ENCODE measurements at regions not wholly inside any gene's neighbourhood (a gene's known extent, or its start where the extent isn't known, plus 50 kb on each side); places are given as distances from the start of the nearest gene placed in this dataset.
"Not testable (repeated sequence)": the region's sequence is repeated elsewhere in the genome, so short reads cannot be mapped to it uniquely, and the experiment has no call there.

GRCh38 chr9:99650187-99650874, 171.4 kb upstream of the NR4A3 start:
- no peaks in the 10 kb centered on the region for H3K36me3 ChIP-seq
- H3K27ac ChIP-seq (replicated peaks): no peak overlapping the region
- intact Hi-C loops (cut with micrococcal nuclease): no loop called here
- no peaks in the 10 kb centered on the region for H3K4me1 ChIP-seq
- TF ChIP-seq CTCF (IDR thresholded peaks at IDR 0.05; ENCODE audit: borderline replicate concordance): no peak
- peaks cover 30% of the 10 kb centered on the region for H3K9me3 ChIP-seq (replicated peaks)
- no peak overlapping the region for H3K4me3 ChIP-seq
- H3K27me3 ChIP-seq (ENCODE audit: low read depth): no peaks in the 10 kb centered on the region
- DNase-seq: no peak

- H3K4me3 ChIP-seq: no peak overlapping the region
- no peak for TF ChIP-seq CTCF (IDR thresholded peaks at IDR 0.05; ENCODE audit: borderline replicate concordance)
- no peaks in the 10 kb centered on the region for H3K4me1 ChIP-seq
- intact Hi-C loops (cut with micrococcal nuclease): no loop called here
- no peaks in the 10 kb centered on the region for H3K36me3 ChIP-seq
- no peaks in the 10 kb centered on the region for H3K9me3 ChIP-seq (replicated peaks)
- H3K27ac ChIP-seq (replicated peaks): no peak overlapping the region
- DNase-seq: no peak
- no peaks in the 10 kb centered on the region for H3K27me3 ChIP-seq (ENCODE audit: low read depth)
These were observed 161.5 kb upstream of the NR4A3 start for GRCh38 chr9:99660191-99660636.

GRCh38 chr9:99663297-99663696, 158.4 kb upstream of the NR4A3 start:
- no peak for DNase-seq
- no peak for TF ChIP-seq CTCF (IDR thresholded peaks at IDR 0.05; ENCODE audit: borderline replicate concordance)
- intact Hi-C loops (cut with micrococcal nuclease): no loop called here

GRCh38 chr9:99663856-99664255, 157.8 kb upstream of the NR4A3 start:
- H3K27ac ChIP-seq (replicated peaks): no peak overlapping the region
- no peaks in the 10 kb centered on the region for H3K9me3 ChIP-seq (replicated peaks)
- H3K27me3 ChIP-seq (ENCODE audit: low read depth): no peaks in the 10 kb centered on the region
- no peak overlapping the region for H3K4me3 ChIP-seq
- no peaks in the 10 kb centered on the region for H3K36me3 ChIP-seq
- no peaks in the 10 kb centered on the region for H3K4me1 ChIP-seq
- intact Hi-C loops (cut with micrococcal nuclease): no loop called here
- DNase-seq: no peak
- TF ChIP-seq CTCF (IDR thresholded peaks at IDR 0.05; ENCODE audit: borderline replicate concordance): no peak

More at GRCh38 chr9:99663297-99663696, 158.4 kb upstream of the NR4A3 start:
- Histone ChIP-seq H3K4me1 (no peaks in the 10 kb centered on the region), H3K27me3 (ENCODE audit: low read depth) (no peaks in the 10 kb centered on the region), H3K4me3 (no peak overlapping the region), H3K27ac (replicated peaks) (no peak overlapping the region), H3K9me3 (replicated peaks) (no peaks in the 10 kb centered on the region), H3K36me3 (no peaks in the 10 kb centered on the region)

- DNase-seq: no peak
- Histone ChIP-seq H3K27me3 (ENCODE audit: low read depth) (no peaks in the 10 kb centered on the region), H3K4me1 (no peaks in the 10 kb centered on the region), H3K9me3 (replicated peaks) (no peaks in the 10 kb centered on the region), H3K36me3 (no peaks in the 10 kb centered on the region), H3K4me3 (no peak overlapping the region), H3K27ac (replicated peaks) (no peak overlapping the region)
- intact Hi-C loops (cut with micrococcal nuclease): no loop called here
- no peak for TF ChIP-seq CTCF (IDR thresholded peaks at IDR 0.05; ENCODE audit: borderline replicate concordance)
These were observed 155.1 kb upstream of the NR4A3 start for GRCh38 chr9:99666571-99666970.

- H3K27ac ChIP-seq (replicated peaks); intact Hi-C loops (cut with micrococcal nuclease); H3K4me1 ChIP-seq; DNase-seq; H3K36me3 ChIP-seq; H3K27me3 ChIP-seq (ENCODE audit: low read depth); H3K4me3 ChIP-seq; H3K9me3 ChIP-seq (replicated peaks): not testable (repeated sequence)
These were observed 150.8 kb upstream of the NR4A3 start for GRCh38 chr9:99670886-99671285.

Data from left ventricle myocardium inferior (tissue), 1 donor.